AG08395 (cell line): ENCODE measurements at regions not wholly inside any gene's neighbourhood (a gene's known extent, or its start where the extent isn't known, plus 50 kb on each side); places are given as distances from the start of the nearest gene placed in this dataset.

Experiments
- DNase-seq: peaks from one replicate; pipeline ENCODE4 v3.0.0; 2012; ENCODE audit warnings: mixed read lengths, low spot score

- no peak for DNase-seq
Observed at GRCh38 chr1:84759756-84760155, 69.5 kb upstream of the SSX2IP start.

- DNase-seq = peak; percentile 56
Observed at GRCh38 chr1:84758968-84759491, 68.8 kb upstream of the SSX2IP start.

GRCh38 chr1:84758476-84758875 is 68.2 kb upstream of the SSX2IP start:
- DNase-seq = no peak

GRCh38 chr1:84757301-84757700 is 67.0 kb upstream of the SSX2IP start:
- no peak for DNase-seq

GRCh38 chr1:84756455-84757082 is 66.3 kb upstream of the SSX2IP start:
- DNase-seq = no peak

GRCh38 chr1:84756001-84756400 is 65.7 kb upstream of the SSX2IP start:
- DNase-seq = no peak

GRCh38 chr1:84755216-84755615 is 65.0 kb upstream of the SSX2IP start:
- DNase-seq = no peak

GRCh38 chr1:84754386-84754703 is 64.1 kb upstream of the SSX2IP start:
- DNase-seq = no peak

- DNase-seq = peak; percentile 68
Observed at GRCh38 chr1:84753516-84754385, 63.5 kb upstream of the SSX2IP start.

GRCh38 chr1:84750110-84750730 is 60.0 kb upstream of the SSX2IP start:
- no peak for DNase-seq

- DNase-seq = no peak
Observed at GRCh38 chr1:84749427-84749826, 59.2 kb upstream of the SSX2IP start.

- no peak for DNase-seq
Observed at GRCh38 chr1:84748364-84748763, 58.1 kb upstream of the SSX2IP start.

- no peak for DNase-seq
Observed at GRCh38 chr1:84745857-84746256, 55.6 kb upstream of the SSX2IP start.

- no peak for DNase-seq
Observed at GRCh38 chr1:84743896-84744295, 53.6 kb upstream of the SSX2IP start.

GRCh38 chr1:84742653-84743052 is 52.4 kb upstream of the SSX2IP start:
- peak; percentile 52 for DNase-seq

- DNase-seq = no peak
Observed at GRCh38 chr1:84740050-84740714, 49.9 kb upstream of the SSX2IP start.
